ENCODE measurements at regions not wholly inside any gene's neighbourhood (a gene's known extent, or its start where the extent isn't known, plus 50 kb on each side); places are given as distances from the start of the nearest gene placed in this dataset.

DNA sequence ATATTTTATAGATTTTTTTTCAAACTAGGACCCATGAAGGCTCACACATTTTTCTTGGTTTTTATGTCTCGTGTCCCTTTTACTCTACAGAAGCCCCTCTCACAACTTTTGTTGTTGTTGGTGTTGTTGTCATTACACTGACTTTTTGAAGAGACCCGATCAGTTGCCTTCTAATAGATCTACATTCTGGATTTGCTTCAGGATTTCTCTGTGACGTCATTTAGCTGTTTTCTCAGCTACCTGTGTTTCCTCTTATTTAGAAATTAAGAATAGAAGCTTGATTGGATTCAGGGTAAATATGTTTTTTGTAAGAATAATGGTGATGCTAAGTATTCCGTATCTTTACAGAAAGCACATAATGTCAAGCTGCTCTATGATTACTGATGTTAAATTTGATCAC, 213.3 kb upstream of the ZNF462 start:
- no peak overlapping the region for H3K27ac Mint-ChIP-seq (ENCODE audit: unreplicated experiment)

DNA sequence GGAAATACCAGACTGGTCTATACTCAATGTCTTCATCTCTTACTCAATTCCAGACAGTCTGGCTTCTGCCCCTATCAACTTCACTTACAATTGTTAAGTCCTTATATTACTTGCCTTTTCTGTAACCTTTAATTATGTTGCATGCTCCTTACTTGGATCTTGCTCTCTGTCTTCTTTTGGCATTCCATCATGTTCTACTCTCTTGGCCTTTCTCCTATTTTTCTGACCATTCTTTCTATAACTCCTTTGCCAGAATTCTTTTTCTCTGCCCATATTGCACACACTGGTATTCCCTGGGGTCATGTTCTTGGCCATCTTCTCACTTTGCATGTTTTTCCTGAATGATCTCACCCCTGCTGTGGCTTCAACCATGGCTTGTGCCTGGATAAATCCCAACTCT, 209.8 kb upstream of the ZNF462 start:
- no peak overlapping the region for H3K27ac Mint-ChIP-seq (ENCODE audit: unreplicated experiment)
- no peak overlapping the region for H3K4me3 Mint-ChIP-seq (ENCODE audit: unreplicated experiment)
- TF ChIP-seq, protein P1, sequence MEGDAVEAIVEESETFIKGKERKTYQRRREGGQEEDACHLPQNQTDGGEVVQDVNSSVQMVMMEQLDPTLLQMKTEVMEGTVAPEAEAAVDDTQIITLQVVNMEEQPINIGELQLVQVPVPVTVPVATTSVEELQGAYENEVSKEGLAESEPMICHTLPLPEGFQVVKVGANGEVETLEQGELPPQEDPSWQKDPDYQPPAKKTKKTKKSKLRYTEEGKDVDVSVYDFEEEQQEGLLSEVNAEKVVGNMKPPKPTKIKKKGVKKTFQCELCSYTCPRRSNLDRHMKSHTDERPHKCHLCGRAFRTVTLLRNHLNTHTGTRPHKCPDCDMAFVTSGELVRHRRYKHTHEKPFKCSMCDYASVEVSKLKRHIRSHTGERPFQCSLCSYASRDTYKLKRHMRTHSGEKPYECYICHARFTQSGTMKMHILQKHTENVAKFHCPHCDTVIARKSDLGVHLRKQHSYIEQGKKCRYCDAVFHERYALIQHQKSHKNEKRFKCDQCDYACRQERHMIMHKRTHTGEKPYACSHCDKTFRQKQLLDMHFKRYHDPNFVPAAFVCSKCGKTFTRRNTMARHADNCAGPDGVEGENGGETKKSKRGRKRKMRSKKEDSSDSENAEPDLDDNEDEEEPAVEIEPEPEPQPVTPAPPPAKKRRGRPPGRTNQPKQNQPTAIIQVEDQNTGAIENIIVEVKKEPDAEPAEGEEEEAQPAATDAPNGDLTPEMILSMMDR (IDR thresholded peaks at IDR 0.05; ENCODE audit: partially characterized antibody, unreplicated experiment) = no peak
- H3K36me3 Mint-ChIP-seq (ENCODE audit: unreplicated experiment) = no peaks in the 10 kb centered on the region
- H3K27me3 Mint-ChIP-seq (ENCODE audit: unreplicated experiment) = no peaks in the 10 kb centered on the region
- no peaks in the 10 kb centered on the region for H3K9me3 Mint-ChIP-seq (ENCODE audit: unreplicated experiment)
- no peak for DNase-seq
- H3K4me1 Mint-ChIP-seq (ENCODE audit: low read depth, unreplicated experiment) = no peaks in the 10 kb centered on the region

More for the DNA sequence above, 213.3 kb upstream of the ZNF462 start:
- Mint-ChIP-seq H3K27me3 (ENCODE audit: unreplicated experiment) (no peaks in the 10 kb centered on the region), H3K9me3 (ENCODE audit: unreplicated experiment) (no peaks in the 10 kb centered on the region), H3K4me3 (ENCODE audit: unreplicated experiment) (no peak overlapping the region), H3K4me1 (ENCODE audit: low read depth, unreplicated experiment) (no peaks in the 10 kb centered on the region), H3K36me3 (ENCODE audit: unreplicated experiment) (no peaks in the 10 kb centered on the region)
- DNase-seq = no peak
- TF ChIP-seq, protein P1 (IDR thresholded peaks at IDR 0.05; ENCODE audit: partially characterized antibody, unreplicated experiment) = no peak

DNA sequence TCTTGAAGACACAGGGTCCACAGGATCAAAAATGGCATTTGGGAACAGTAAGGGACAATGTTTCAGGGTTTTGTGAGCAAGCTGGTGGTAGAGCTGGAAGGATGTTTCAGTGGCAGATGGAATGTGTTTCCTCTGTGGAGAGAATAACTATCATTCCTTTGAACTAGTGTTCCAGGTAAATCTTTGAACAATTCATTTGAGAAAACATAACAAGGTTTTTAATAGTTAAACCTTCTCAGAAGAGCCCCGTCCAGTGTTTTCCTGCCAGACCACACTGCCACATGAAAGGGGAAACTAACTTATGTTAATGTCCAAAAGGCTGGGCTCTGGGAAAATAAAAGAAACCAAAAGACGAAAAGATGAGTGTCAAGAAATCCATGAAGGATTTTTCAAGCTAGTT, 207.0 kb upstream of the ZNF462 start:
- DNase-seq = no peak
- H3K9me3 Mint-ChIP-seq (ENCODE audit: unreplicated experiment) = no peaks in the 10 kb centered on the region
- TF ChIP-seq, protein P1 (IDR thresholded peaks at IDR 0.05; ENCODE audit: partially characterized antibody, unreplicated experiment) = no peak
- H3K4me1 Mint-ChIP-seq (ENCODE audit: low read depth, unreplicated experiment) = no peaks in the 10 kb centered on the region
- no peaks in the 10 kb centered on the region for H3K36me3 Mint-ChIP-seq (ENCODE audit: unreplicated experiment)
- no peak overlapping the region for H3K27ac Mint-ChIP-seq (ENCODE audit: unreplicated experiment)
- H3K4me3 Mint-ChIP-seq (ENCODE audit: unreplicated experiment) = no peak overlapping the region
- H3K27me3 Mint-ChIP-seq (ENCODE audit: unreplicated experiment) = no peaks in the 10 kb centered on the region

DNA sequence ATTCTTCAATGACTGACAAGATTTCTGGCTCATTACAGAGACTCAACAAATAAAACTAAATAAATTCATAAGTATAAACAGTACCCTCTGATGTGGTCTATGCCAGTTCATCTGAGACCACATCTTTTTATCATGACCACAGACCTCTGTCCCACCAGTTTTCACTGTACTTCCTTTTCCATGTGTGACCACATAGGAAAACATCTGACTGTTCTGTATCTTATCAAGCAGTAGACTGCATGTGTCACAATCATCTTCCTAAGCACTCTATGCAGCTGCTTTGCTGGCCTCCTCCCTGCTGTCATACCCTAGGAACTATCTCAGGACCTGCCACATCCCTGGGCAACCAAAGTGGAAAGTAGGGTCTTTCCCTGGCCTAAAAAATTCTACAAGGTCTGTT, 205.0 kb upstream of the ZNF462 start:
- H3K4me3 Mint-ChIP-seq (ENCODE audit: unreplicated experiment) = no peak overlapping the region
- TF ChIP-seq, protein P1 (IDR thresholded peaks at IDR 0.05; ENCODE audit: partially characterized antibody, unreplicated experiment) = no peak
- no peak overlapping the region for H3K27ac Mint-ChIP-seq (ENCODE audit: unreplicated experiment)
- no peaks in the 10 kb centered on the region for H3K9me3 Mint-ChIP-seq (ENCODE audit: unreplicated experiment)
- DNase-seq = no peak
- H3K36me3 Mint-ChIP-seq (ENCODE audit: unreplicated experiment) = no peaks in the 10 kb centered on the region
- H3K4me1 Mint-ChIP-seq (ENCODE audit: low read depth, unreplicated experiment) = no peaks in the 10 kb centered on the region
- no peaks in the 10 kb centered on the region for H3K27me3 Mint-ChIP-seq (ENCODE audit: unreplicated experiment)

DNA sequence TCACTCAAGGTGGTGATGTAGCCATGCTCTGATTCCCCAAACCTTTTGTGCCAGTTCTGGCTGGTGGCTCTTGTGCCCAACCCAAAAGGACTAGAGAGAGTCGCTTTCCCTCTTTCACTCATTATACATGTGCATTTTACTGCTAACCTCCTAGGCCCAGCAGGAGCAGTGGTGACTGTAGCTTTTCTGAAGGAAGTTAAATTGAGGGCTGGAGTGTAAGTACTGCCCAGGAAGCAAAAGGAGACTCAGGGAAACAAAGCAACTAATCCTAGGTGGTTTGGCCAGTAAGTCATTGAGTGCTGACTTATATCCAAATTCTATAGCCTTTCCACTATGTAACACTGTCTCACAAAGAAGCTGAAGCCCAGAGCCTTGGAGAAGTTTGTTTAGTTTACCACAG, 194.4 kb upstream of the ZNF462 start:
- Mint-ChIP-seq H3K4me1 (ENCODE audit: low read depth, unreplicated experiment) (no peaks in the 10 kb centered on the region), H3K9me3 (ENCODE audit: unreplicated experiment) (no peaks in the 10 kb centered on the region), H3K36me3 (ENCODE audit: unreplicated experiment) (no peaks in the 10 kb centered on the region), H3K27me3 (ENCODE audit: unreplicated experiment) (no peaks in the 10 kb centered on the region), H3K4me3 (ENCODE audit: unreplicated experiment) (no peak overlapping the region), H3K27ac (ENCODE audit: unreplicated experiment) (no peak overlapping the region)
- TF ChIP-seq, protein P1 (IDR thresholded peaks at IDR 0.05; ENCODE audit: partially characterized antibody, unreplicated experiment) = no peak
- DNase-seq = no peak

Measured in glutamatergic neuron (in vitro differentiated cells).